Neutrophil (primary cell): ENCODE measurements at regions not wholly inside any gene's neighbourhood (a gene's known extent, or its start where the extent isn't known, plus 50 kb on each side); places are given as distances from the start of the nearest gene placed in this dataset.

Experiments used
- H3K27ac ChIP-seq: fragments of 200-600 bp; sonication (generic); 2 replicates; pipeline ENCODE4 v1.5.1; 2016; ENCODE audit warnings: mild to moderate bottlenecking, moderate library complexity
- H3K27me3 ChIP-seq: fragments of 200-600 bp; sonication (generic); 2 replicates; pipeline ENCODE4 v1.6.0; 2016; ENCODE audit warnings: mild to moderate bottlenecking
- H3K36me3 ChIP-seq: fragments of 200-600 bp; sonication (generic); 2 replicates; pipeline ENCODE4 v1.5.1; 2017
- H3K4me1 ChIP-seq, 2 experiments: fragments of 200-600 bp in 1 of 2; sonication (generic) in 1 of 2; 1 replicate in 1 of 2; 2 replicates in 1 of 2; pipeline versions ENCODE4 v1.5.1 to v1.6.1; 2013 to 2016; ENCODE audit warnings: low read depth in 1 of 2, low read length in 1 of 2, mild to moderate bottlenecking in 1 of 2, moderate library complexity in 1 of 2; ENCODE audit not compliant: control insufficient read depth in 1 of 2, insufficient read depth in 1 of 2
- H3K4me3 ChIP-seq, 2 experiments: fragments of 200-600 bp in 1 of 2; sonication (generic) in 1 of 2; 1 replicate in 1 of 2; 2 replicates in 1 of 2; pipeline ENCODE4 v1.5.1; 2013 to 2016; ENCODE audit warnings: low read depth in 1 of 2, low read length in 1 of 2, mild to moderate bottlenecking in 1 of 2, moderate library complexity in 1 of 2
- H3K9me3 ChIP-seq: fragments of 200-600 bp; sonication (generic); 2 replicates; pipeline ENCODE4 v1.5.1; 2016
- TF ChIP-seq, protein P1 (sequence below): fragments of 200-600 bp; sonication (generic); IDR thresholded peaks from 2 replicates; pipeline ENCODE4 v1.5.1; 2016; ENCODE audit warnings: antibody characterized with exemption

- H3K27me3 ChIP-seq, result no peaks in the 10 kb centered on the region
- TF ChIP-seq, protein P1, sequence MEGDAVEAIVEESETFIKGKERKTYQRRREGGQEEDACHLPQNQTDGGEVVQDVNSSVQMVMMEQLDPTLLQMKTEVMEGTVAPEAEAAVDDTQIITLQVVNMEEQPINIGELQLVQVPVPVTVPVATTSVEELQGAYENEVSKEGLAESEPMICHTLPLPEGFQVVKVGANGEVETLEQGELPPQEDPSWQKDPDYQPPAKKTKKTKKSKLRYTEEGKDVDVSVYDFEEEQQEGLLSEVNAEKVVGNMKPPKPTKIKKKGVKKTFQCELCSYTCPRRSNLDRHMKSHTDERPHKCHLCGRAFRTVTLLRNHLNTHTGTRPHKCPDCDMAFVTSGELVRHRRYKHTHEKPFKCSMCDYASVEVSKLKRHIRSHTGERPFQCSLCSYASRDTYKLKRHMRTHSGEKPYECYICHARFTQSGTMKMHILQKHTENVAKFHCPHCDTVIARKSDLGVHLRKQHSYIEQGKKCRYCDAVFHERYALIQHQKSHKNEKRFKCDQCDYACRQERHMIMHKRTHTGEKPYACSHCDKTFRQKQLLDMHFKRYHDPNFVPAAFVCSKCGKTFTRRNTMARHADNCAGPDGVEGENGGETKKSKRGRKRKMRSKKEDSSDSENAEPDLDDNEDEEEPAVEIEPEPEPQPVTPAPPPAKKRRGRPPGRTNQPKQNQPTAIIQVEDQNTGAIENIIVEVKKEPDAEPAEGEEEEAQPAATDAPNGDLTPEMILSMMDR, result no peak
- no peaks in the 10 kb centered on the region for H3K4me1 ChIP-seq
- H3K4me3 ChIP-seq, result no peak overlapping the region
- no peaks in the 10 kb centered on the region for H3K9me3 ChIP-seq
- H3K36me3 ChIP-seq, result no peaks in the 10 kb centered on the region
- H3K27ac ChIP-seq, result no peak overlapping the region
These were observed 88.8 kb upstream of the ANKFN1 start for GRCh38 chr17:56064506-56064905.

DNA sequence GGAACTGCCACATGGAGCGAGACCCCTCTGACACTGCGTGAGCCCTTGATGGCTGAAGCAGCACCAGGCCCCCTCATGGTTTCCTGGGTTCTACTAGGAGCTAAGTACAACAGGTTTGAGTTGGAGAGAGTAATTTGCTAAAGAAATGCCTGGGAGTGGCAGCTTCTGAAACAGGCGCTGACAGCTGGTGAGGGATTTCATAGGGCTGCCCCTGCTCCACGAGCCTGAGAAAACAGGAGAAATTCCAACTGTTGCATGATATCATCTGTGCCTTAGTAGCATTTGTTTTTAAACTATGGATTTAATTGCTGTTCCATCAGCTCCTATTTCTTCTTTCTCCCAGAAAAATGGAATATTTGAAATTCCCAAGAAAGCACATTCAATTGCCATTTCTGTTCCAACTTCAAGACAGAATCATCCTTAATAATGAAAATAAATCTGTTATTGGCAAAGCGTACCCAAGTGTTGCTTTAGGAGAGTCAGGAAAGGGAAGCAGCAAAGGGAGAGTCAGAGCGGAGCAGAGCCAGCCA lies 78.8 kb upstream of the ANKFN1 start:
- H3K27me3 ChIP-seq, result no peaks in the 10 kb centered on the region
- H3K4me3 ChIP-seq, result no peak overlapping the region
- TF ChIP-seq, protein P1, result no peak
- no peaks in the 10 kb centered on the region for H3K9me3 ChIP-seq
- no peak overlapping the region for H3K27ac ChIP-seq
- H3K36me3 ChIP-seq, result no peaks in the 10 kb centered on the region
- H3K4me1 ChIP-seq, result peaks cover 4 to 6% of the 10 kb centered on the region in 2 experiments

DNA sequence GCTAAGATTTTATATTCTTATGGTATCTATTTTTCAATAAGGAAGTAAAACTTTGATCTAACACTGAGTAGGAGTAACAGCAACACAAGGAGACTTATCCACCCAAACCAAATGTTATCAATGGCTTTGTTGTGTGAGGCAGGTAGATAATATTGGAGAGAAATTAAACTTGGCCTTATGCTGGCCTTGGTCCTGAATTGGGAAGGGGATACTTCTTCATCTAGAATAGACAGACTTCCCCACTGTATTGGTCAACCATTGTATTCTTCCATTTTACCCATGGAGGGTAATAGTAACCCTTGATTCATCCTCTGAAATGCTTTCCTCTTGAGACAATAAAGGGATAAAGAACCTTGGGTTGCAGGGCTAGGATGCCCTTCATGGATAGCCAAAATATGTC lies 76.3 kb upstream of the ANKFN1 start:
- H3K27me3 ChIP-seq, result no peaks in the 10 kb centered on the region
- H3K27ac ChIP-seq, result no peak overlapping the region
- no peaks in the 10 kb centered on the region for H3K9me3 ChIP-seq
- no peaks in the 10 kb centered on the region for H3K4me1 ChIP-seq
- no peaks in the 10 kb centered on the region for H3K36me3 ChIP-seq
- TF ChIP-seq, protein P1, result no peak
- no peak overlapping the region for H3K4me3 ChIP-seq

DNA sequence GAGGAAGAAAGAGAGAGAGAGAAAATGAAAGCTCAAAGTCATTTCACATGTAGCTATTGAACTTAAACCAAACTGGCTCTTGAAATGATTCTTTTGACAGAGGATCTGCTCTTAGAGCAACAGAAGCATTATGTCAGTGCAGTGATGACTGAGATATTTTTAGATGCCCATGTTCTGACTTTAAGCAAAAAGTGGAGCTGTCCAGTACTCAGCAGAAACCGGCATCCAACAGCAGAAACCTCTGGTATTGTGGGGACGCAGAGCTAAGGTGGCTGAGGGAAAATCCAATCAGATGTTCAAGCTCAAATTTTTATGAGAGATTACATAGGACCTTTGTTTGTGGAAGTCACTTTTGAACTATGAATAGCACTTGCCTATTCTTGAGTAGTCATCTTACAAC lies 69.8 kb upstream of the ANKFN1 start:
- H3K36me3 ChIP-seq, result no peaks in the 10 kb centered on the region
- no peaks in the 10 kb centered on the region for H3K9me3 ChIP-seq
- H3K4me3 ChIP-seq, result no peak overlapping the region
- no peaks in the 10 kb centered on the region for H3K4me1 ChIP-seq
- no peak overlapping the region for H3K27ac ChIP-seq
- TF ChIP-seq, protein P1, result no peak
- no peaks in the 10 kb centered on the region for H3K27me3 ChIP-seq

DNA sequence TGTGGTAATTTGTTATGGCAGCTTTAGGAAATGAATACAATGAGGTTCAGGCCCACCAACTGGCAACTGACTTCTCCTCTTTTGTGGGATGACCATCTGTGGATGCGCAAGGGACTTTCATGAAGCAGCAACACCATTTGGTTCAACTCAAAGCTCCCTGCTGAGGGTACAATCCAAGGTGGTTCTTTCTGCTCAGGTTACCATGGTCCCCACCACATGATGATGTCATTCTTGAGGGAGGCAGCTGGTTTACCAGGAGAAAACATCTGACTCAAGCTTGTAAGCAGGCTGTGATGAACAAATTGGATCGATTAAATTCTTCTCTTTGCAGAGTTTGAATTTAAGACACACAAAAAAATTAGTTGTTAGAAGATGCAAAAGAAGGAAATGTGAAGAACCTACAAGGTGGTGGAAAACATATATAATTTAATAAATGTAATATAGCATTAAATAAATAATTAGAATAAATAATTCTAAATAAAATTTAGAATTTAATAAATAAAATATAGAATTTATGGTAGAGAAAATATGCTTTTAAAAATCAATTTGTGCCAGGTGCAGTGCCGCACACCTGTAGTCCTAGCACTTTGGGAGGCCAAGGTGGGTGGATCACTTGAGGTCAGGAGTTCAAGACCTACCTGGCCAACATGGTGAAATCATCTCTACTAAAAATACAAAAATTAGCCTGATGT lies 67.6 kb upstream of the ANKFN1 start:
- H3K9me3 ChIP-seq, result no peaks in the 10 kb centered on the region
- H3K27me3 ChIP-seq, result no peaks in the 10 kb centered on the region
- H3K27ac ChIP-seq, result no peak overlapping the region
- no peak overlapping the region for H3K4me3 ChIP-seq
- no peaks in the 10 kb centered on the region for H3K4me1 ChIP-seq
- TF ChIP-seq, protein P1, result no peak
- H3K36me3 ChIP-seq, result no peaks in the 10 kb centered on the region
